Naive thymus-derived CD8-positive, alpha-beta T cell (primary cell): ENCODE measurements at regions not wholly inside any gene's neighbourhood (a gene's known extent, or its start where the extent isn't known, plus 50 kb on each side); places are given as distances from the start of the nearest gene placed in this dataset.

Experiments
- ATAC-seq, 2 donors: fragments of 150-1000 bp; cut with Tn5 transposase in 1 of 2; sonication (Bioruptor Pico), chemical (Tn5 transposase) in 1 of 2; 1 replicate in 1 of 2; 2 replicates in 1 of 2; pipeline ENCODE4 v1.10.0; 2021; ENCODE audit warnings: mild to moderate bottlenecking in 2 of 2, moderate library complexity in 2 of 2
- POLR2A ChIA-PET: fragments of 350-600 bp; sonication (Branson Sonifier 250); formaldehyde crosslinking; loops from one replicate; lab custom pipeline; 2021; ENCODE audit warnings: antibody characterized with exemption; lab: Charles Lee
- DNase-seq, 10 donors: peaks; one replicate each; pipeline versions ENCODE4 v3.0.0 to v3.0.0-alpha.2; 2020 to 2022
- H3K27ac Mint-ChIP-seq, 10 donors: one replicate each; pipeline ENCODE4 v1.8.0; 2020 to 2022; ENCODE audit warnings: mild to moderate bottlenecking in 10 of 10, mixed read lengths in 10 of 10, moderate library complexity in 4 of 10, inconsistent platforms in 1 of 10
- H3K27me3 Mint-ChIP-seq, 5 donors: one replicate each; pipeline ENCODE4 v1.8.0; 2021 to 2022; ENCODE audit warnings: mixed read lengths in 5 of 5
- H3K36me3 Mint-ChIP-seq, 3 donors: one replicate each; pipeline ENCODE4 v1.8.0; 2020 to 2022; ENCODE audit warnings: mixed read lengths in 3 of 3, mild to moderate bottlenecking in 2 of 3, inconsistent platforms in 1 of 3
- H3K4me1 Mint-ChIP-seq, 4 donors: one replicate each; pipeline ENCODE4 v1.8.0; 2021 to 2022; ENCODE audit warnings: mixed read lengths in 4 of 4
- H3K4me3 Mint-ChIP-seq, 10 donors: one replicate each; pipeline ENCODE4 v1.8.0; 2020 to 2022; ENCODE audit warnings: mild to moderate bottlenecking in 10 of 10, mixed read lengths in 10 of 10, moderate library complexity in 6 of 10, inconsistent platforms in 1 of 10
- H3K9me3 Mint-ChIP-seq, 9 donors: one replicate each; pipeline ENCODE4 v1.8.0; 2020 to 2022; ENCODE audit warnings: mixed read lengths in 9 of 9, mild to moderate bottlenecking in 3 of 9, inconsistent platforms in 1 of 9, moderate library complexity in 1 of 9

GRCh38 chr2:19519045-19519444 is 160.6 kb upstream of the OSR1 start:
- Mint-ChIP-seq H3K9me3 (peaks cover 0 to 2% (median 0%) of the 10 kb centered on the region in 9 donors), H3K4me1 (no peaks in the 10 kb centered on the region), H3K4me3 (no peak overlapping the region), H3K36me3 (no peaks in the 10 kb centered on the region), H3K27ac (no peak overlapping the region), H3K27me3 (peaks cover 6 to 34% (median 22%) of the 10 kb centered on the region in 5 donors)
- no peak for ATAC-seq
- POLR2A ChIA-PET: no interaction called here
- no peak for DNase-seq

GRCh38 chr2:19507137-19507536 is 148.7 kb upstream of the OSR1 start:
- no peak overlapping the region for H3K4me3 Mint-ChIP-seq
- H3K36me3 Mint-ChIP-seq: peaks cover 0 to 6% (median 0%) of the 10 kb centered on the region in 3 donors
- ATAC-seq: no peak
- DNase-seq: no peak
- peaks cover 0 to 9% (median 0%) of the 10 kb centered on the region in 9 donors for H3K9me3 Mint-ChIP-seq
- H3K4me1 Mint-ChIP-seq: no peaks in the 10 kb centered on the region
- H3K27me3 Mint-ChIP-seq: peaks cover 9 to 82% (median 25%) of the 10 kb centered on the region in 5 donors
- no peak overlapping the region for H3K27ac Mint-ChIP-seq
- POLR2A ChIA-PET: no interaction called here

DNA sequence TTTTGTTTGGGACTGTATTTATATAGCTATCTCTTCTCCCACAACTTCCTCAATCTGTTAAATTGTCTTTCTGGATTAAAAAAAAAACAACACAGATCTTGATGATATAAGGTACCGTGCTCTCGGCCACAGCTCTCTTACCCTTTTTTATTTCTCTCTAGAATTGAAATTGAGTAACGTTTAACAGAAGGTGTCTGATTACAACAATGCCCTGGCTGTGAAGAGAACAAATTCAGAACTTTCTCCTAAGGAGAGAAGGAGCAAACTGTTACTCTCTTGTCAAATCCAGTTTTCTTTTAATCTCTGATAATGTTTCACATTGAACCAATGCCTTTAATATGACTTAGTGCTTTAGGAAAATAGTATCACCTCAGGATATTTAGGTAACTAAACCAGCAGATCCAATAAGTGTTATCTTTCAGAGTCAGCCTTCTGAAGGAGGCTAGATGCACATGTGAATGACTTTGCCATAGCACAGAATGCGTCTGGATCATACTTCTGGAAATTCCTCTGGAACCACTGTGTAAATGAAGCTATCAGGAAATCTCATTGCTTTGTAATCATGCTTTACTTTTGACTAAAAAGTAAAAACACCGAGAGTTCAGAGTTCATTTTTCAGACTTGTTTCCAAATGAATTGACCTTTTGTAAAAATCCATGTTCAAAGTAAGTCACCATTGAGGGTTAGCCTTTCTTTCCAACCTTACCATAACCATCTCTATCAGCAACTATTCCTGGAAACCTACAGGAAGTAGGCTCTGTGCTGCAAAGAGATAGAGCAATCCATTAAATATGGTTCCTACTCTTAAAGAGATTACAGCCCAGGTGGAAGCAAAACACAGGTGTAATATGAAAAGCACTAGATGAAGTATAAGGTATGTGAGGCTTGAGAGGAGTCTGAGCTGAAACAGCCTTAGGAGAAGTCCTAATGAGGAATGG is 147.0 kb upstream of the OSR1 start:
- POLR2A ChIA-PET: no interaction called here
- no peak for DNase-seq
- Mint-ChIP-seq H3K4me3 (no peak overlapping the region), H3K4me1 (no peaks in the 10 kb centered on the region), H3K36me3 (peaks cover 0 to 6% (median 0%) of the 10 kb centered on the region in 3 donors), H3K9me3 (peaks cover 0 to 9% (median 0%) of the 10 kb centered on the region in 9 donors), H3K27me3 (peaks cover 9 to 86% (median 28%) of the 10 kb centered on the region in 5 donors), H3K27ac (no peak overlapping the region)
- no peak for ATAC-seq

GRCh38 chr2:19504400-19505198 is 146.2 kb upstream of the OSR1 start:
- DNase-seq: no peak
- Mint-ChIP-seq H3K9me3 (peaks cover 0 to 9% (median 0%) of the 10 kb centered on the region in 9 donors), H3K27me3 (peaks cover 9 to 77% (median 28%) of the 10 kb centered on the region in 5 donors), H3K4me3 (no peak overlapping the region), H3K27ac (no peak overlapping the region), H3K4me1 (no peaks in the 10 kb centered on the region), H3K36me3 (peaks cover 0 to 6% (median 0%) of the 10 kb centered on the region in 3 donors)
- ATAC-seq: no peak
- POLR2A ChIA-PET: no interaction called here

GRCh38 chr2:19503915-19504314 is 145.5 kb upstream of the OSR1 start:
- Mint-ChIP-seq H3K27ac (no peak overlapping the region), H3K36me3 (peaks cover 0 to 6% (median 0%) of the 10 kb centered on the region in 3 donors), H3K4me3 (no peak overlapping the region), H3K4me1 (no peaks in the 10 kb centered on the region), H3K27me3 (peaks cover 9 to 70% (median 28%) of the 10 kb centered on the region in 5 donors), H3K9me3 (peaks cover 0 to 9% (median 0%) of the 10 kb centered on the region in 9 donors)
- POLR2A ChIA-PET: no interaction called here
- DNase-seq: no peak
- ATAC-seq: no peak

GRCh38 chr2:19503406-19503805 is 145.0 kb upstream of the OSR1 start:
- no peak overlapping the region for H3K4me3 Mint-ChIP-seq
- no peaks in the 10 kb centered on the region for H3K4me1 Mint-ChIP-seq
- DNase-seq: no peak
- POLR2A ChIA-PET: no interaction called here
- H3K9me3 Mint-ChIP-seq: peaks cover 0 to 9% (median 0%) of the 10 kb centered on the region in 9 donors
- H3K27me3 Mint-ChIP-seq: peaks cover 8 to 65% (median 25%) of the 10 kb centered on the region in 5 donors
- H3K36me3 Mint-ChIP-seq: peaks cover 0 to 6% (median 0%) of the 10 kb centered on the region in 3 donors
- no peak overlapping the region for H3K27ac Mint-ChIP-seq
- ATAC-seq: no peak

GRCh38 chr2:19500126-19500525 is 141.7 kb upstream of the OSR1 start:
- POLR2A ChIA-PET: no interaction called here
- peaks cover 7 to 35% (median 15%) of the 10 kb centered on the region in 5 donors for H3K27me3 Mint-ChIP-seq
- H3K4me1 Mint-ChIP-seq: no peaks in the 10 kb centered on the region

GRCh38 chr2:19496646-19497045 is 138.2 kb upstream of the OSR1 start:
- ATAC-seq: no peak
- H3K4me3 Mint-ChIP-seq: no peak overlapping the region

More at GRCh38 chr2:19500126-19500525, 141.7 kb upstream of the OSR1 start:
- ATAC-seq: no peak
- H3K36me3 Mint-ChIP-seq: peaks cover 0 to 6% (median 0%) of the 10 kb centered on the region in 3 donors
- H3K4me3 Mint-ChIP-seq: no peak overlapping the region
- H3K27ac Mint-ChIP-seq: no peak overlapping the region
- H3K9me3 Mint-ChIP-seq: peaks cover 0 to 9% (median 0%) of the 10 kb centered on the region in 9 donors
- DNase-seq: no peak

DNA sequence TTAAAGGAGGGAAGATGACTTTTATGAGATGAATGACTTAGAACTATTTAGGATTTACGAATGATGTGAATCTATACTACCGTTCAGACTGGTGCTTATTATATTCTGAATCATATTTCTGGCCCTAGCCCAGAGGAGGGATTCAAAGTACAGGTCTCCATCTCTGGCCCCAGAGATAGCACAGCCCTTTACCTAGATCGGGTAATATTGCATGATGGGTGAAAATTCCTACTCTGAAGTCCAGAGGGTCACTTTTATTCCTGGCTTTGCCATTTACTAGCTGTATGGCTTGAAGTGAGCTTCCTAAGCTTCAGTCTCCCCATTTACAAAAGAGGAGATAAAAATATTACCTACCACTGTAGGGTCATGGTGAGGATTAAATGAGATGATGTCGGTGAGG is 135.8 kb upstream of the OSR1 start:
- ATAC-seq (no peak), DNase-seq (no peak)
- Mint-ChIP-seq H3K4me3 (no peak overlapping the region), H3K4me1 (no peaks in the 10 kb centered on the region), H3K9me3 (peaks cover 0 to 3% (median 0%) of the 10 kb centered on the region in 9 donors), H3K27me3 (peaks cover 18 to 44% (median 26%) of the 10 kb centered on the region in 5 donors), H3K27ac (no peak overlapping the region), H3K36me3 (no peaks in the 10 kb centered on the region)
- POLR2A ChIA-PET: no interaction called here

More at GRCh38 chr2:19496646-19497045, 138.2 kb upstream of the OSR1 start:
- POLR2A ChIA-PET: no interaction called here
- H3K27ac Mint-ChIP-seq: no peak overlapping the region
- peaks cover 0 to 3% (median 0%) of the 10 kb centered on the region in 9 donors for H3K9me3 Mint-ChIP-seq
- no peaks in the 10 kb centered on the region for H3K36me3 Mint-ChIP-seq
- no peak for DNase-seq
- peaks cover 7 to 25% (median 17%) of the 10 kb centered on the region in 5 donors for H3K27me3 Mint-ChIP-seq
- no peaks in the 10 kb centered on the region for H3K4me1 Mint-ChIP-seq

- POLR2A ChIA-PET: no interaction called here
- no peak for ATAC-seq
- no peak overlapping the region for H3K4me3 Mint-ChIP-seq
- no peaks in the 10 kb centered on the region for H3K4me1 Mint-ChIP-seq
- no peak for DNase-seq
- H3K27ac Mint-ChIP-seq: no peak overlapping the region
- H3K36me3 Mint-ChIP-seq: no peaks in the 10 kb centered on the region
- H3K9me3 Mint-ChIP-seq: peaks cover 0 to 6% (median 0%) of the 10 kb centered on the region in 9 donors
- H3K27me3 Mint-ChIP-seq: peaks cover 23 to 62% (median 34%) of the 10 kb centered on the region in 5 donors
Observed at GRCh38 chr2:19491796-19492195, 133.4 kb upstream of the OSR1 start.

DNA sequence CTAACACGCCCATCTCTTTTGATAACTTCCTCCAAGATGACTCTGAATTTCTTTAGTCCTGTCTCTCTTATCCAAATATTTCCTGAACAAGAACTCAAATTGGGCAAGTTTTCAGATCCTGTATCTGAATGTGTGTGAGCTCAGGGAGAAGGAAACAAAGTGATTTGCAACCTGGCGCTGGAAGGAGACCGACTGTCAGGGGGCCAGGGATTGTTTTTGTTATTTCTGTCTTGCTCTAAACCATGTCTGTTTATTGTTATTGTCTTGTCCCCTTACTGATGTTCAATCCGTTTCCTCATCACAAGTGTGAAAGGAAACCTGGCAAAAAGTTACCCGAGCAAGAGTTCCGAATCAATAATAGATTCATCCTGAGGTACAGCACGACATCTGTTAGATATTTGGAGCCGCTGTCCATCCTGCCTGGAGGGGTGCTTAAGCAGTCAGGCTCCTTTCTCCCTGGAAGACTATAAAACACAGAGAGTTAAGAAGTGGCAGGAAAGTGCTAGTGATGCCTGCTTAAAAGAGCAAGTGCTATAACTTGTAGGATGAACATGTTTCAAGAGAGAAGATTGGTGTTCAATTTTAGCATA is 132.5 kb upstream of the OSR1 start:
- H3K27me3 Mint-ChIP-seq: peaks cover 25 to 67% (median 34%) of the 10 kb centered on the region in 5 donors
- H3K36me3 Mint-ChIP-seq: no peaks in the 10 kb centered on the region
- POLR2A ChIA-PET: no interaction called here
- H3K4me3 Mint-ChIP-seq: no peak overlapping the region
- no peak for ATAC-seq
- no peak overlapping the region for H3K27ac Mint-ChIP-seq
- H3K4me1 Mint-ChIP-seq: no peaks in the 10 kb centered on the region
- H3K9me3 Mint-ChIP-seq: peaks cover 0 to 6% (median 0%) of the 10 kb centered on the region in 9 donors
- no peak for DNase-seq

DNA sequence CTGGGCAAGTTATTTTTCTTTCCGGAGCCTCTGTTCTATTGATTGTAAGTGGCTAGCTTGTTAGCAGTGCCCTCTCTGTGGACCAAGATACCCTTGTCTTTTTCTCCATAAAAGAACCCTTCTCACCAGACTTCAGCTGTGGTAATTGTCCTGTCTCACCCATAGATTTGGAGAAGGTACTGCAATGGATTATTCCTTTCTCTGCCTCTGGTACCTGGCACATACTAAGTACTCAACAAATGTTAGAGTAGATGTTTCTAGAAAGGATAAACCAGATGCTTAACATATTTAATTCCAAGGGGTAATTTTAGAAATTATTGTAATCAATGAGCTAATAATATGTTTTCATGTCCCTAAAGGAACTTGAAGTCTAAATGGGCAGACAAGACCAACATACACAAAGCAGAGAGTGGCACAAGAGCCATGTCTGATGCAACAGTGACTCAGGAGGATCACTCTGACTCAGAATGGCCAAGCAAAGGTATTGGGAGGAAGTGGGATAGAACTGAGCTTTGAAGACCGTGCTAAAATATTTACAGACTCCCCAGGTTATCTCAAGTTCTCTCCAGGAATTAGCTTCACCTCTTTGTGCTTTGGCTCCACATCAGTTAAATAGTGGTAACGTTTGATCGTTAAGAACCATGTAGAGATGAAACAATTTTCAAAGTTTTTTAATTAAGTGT is 129.7 kb upstream of the OSR1 start:
- Mint-ChIP-seq H3K27ac (no peak overlapping the region), H3K27me3 (peaks cover 26 to 62% (median 36%) of the 10 kb centered on the region in 5 donors), H3K4me1 (no peaks in the 10 kb centered on the region), H3K36me3 (no peaks in the 10 kb centered on the region), H3K9me3 (peaks cover 0 to 4% (median 0%) of the 10 kb centered on the region in 9 donors), H3K4me3 (no peak overlapping the region)
- POLR2A ChIA-PET: no interaction called here
- DNase-seq (no peak), ATAC-seq (no peak)
